Stomach (tissue), 4 donors: ENCODE measurements at regions not wholly inside any gene's neighbourhood (a gene's known extent, or its start where the extent isn't known, plus 50 kb on each side); places are given as distances from the start of the nearest gene placed in this dataset.

Experiments used
- EP300 ChIP-seq: sonication (generic); formaldehyde crosslinking; IDR thresholded peaks from one replicate; pipeline ENCODE4 v1.6.1; 2017; ENCODE audit warnings: antibody characterized with exemption
- POLR2A ChIP-seq, 4 donors: fragments of 450-650 bp; IDR thresholded peaks; one replicate each; pipeline ENCODE4 v1.6.1; 2016; ENCODE audit warnings: antibody characterized with exemption in 4 of 4, control low read depth in 2 of 4, mild to moderate bottlenecking in 1 of 4, moderate library complexity in 1 of 4
- TF ChIP-seq, protein P1 (sequence below), 7 experiments: fragments of 450-650 bp in 4 of 7; fragments of 200-600 bp in 3 of 7; sonication (generic) in 3 of 7; IDR thresholded peaks; one replicate each; pipeline ENCODE4 v1.5.1; 2016 to 2019; ENCODE audit warnings: antibody characterized with exemption in 7 of 7, control low read depth in 2 of 7, mild to moderate bottlenecking in 1 of 7

DNA sequence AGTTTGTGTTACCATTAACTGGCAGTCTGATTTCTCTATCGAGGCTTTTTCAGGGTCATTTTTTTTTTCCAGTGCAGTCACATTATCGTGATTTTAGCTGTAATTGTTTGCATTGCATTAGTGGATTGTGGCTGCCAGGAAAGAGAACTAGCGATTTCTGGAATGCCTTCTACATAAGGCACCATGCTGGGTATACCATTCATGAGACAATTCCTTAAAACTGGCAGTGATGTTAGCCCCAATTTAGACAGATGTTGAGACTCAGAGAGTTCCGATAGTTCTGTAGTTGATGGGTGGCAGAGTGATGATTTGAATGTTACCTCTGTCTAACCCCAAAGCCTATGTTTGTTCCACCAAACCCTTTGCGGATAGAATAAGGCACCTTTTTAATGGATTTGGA lies 175.4 kb upstream of the TENM3 start:
- TF ChIP-seq POLR2A (IDR thresholded peaks at IDR 0.05) (no peak), EP300 (no peak)
- TF ChIP-seq, protein P1, sequence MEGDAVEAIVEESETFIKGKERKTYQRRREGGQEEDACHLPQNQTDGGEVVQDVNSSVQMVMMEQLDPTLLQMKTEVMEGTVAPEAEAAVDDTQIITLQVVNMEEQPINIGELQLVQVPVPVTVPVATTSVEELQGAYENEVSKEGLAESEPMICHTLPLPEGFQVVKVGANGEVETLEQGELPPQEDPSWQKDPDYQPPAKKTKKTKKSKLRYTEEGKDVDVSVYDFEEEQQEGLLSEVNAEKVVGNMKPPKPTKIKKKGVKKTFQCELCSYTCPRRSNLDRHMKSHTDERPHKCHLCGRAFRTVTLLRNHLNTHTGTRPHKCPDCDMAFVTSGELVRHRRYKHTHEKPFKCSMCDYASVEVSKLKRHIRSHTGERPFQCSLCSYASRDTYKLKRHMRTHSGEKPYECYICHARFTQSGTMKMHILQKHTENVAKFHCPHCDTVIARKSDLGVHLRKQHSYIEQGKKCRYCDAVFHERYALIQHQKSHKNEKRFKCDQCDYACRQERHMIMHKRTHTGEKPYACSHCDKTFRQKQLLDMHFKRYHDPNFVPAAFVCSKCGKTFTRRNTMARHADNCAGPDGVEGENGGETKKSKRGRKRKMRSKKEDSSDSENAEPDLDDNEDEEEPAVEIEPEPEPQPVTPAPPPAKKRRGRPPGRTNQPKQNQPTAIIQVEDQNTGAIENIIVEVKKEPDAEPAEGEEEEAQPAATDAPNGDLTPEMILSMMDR (IDR thresholded peaks at IDR 0.05): no peak
